WTC11 (cell line): ENCODE measurements at regions not wholly inside any gene's neighbourhood (a gene's known extent, or its start where the extent isn't known, plus 50 kb on each side); places are given as distances from the start of the nearest gene placed in this dataset.

Experiments
- ATAC-seq: fragments of 200-7000 bp; cut with Tn5 transposase; 2 replicates; pipeline ENCODE4 v1.10.0; 2021; ENCODE audit warnings: mild to moderate bottlenecking, moderate library complexity
- CTCF ChIA-PET: fragments of 300-600 bp; sonication (Branson Sonifier 250); formaldehyde crosslinking; loops from one replicate; lab custom pipeline; 2021; ENCODE audit warnings: antibody characterized with exemption; lab: Charles Lee
- POLR2A ChIA-PET: fragments of 350-600 bp; sonication (Branson Sonifier 250); formaldehyde crosslinking; loops from one replicate; lab custom pipeline; 2021; ENCODE audit warnings: antibody characterized with exemption; lab: Charles Lee
- DNase-seq: peaks from one replicate; pipeline ENCODE4 v3.0.0; 2021; ENCODE audit warnings: low spot score
- H3K27ac Mint-ChIP-seq: 2 replicates; pipeline ENCODE4 v1.8.0; 2021; ENCODE audit warnings: mixed read lengths
- H3K27me3 Mint-ChIP-seq: 2 replicates; pipeline ENCODE4 v1.8.0; 2021; ENCODE audit warnings: low read depth, mild to moderate bottlenecking, moderate library complexity, mixed read lengths
- H3K36me3 Mint-ChIP-seq: 2 replicates; pipeline ENCODE4 v1.8.0; 2021; ENCODE audit warnings: mixed read lengths
- H3K4me1 Mint-ChIP-seq: 2 replicates; pipeline ENCODE4 v1.8.0; 2022; ENCODE audit warnings: mixed read lengths
- H3K4me3 Mint-ChIP-seq: 2 replicates; pipeline ENCODE4 v1.8.0; 2021; ENCODE audit warnings: mild to moderate bottlenecking, moderate library complexity, mixed read lengths
- H3K9me3 Mint-ChIP-seq: 2 replicates; pipeline ENCODE4 v1.8.0; 2021; ENCODE audit warnings: mixed read lengths
- AR ChIP-seq: fragments of 250-450 bp; sonication (Bioruptor Pico); IDR thresholded peaks from 2 replicates; pipeline ENCODE4 v1.9.0; 2021; ENCODE audit warnings: mild to moderate bottlenecking
- ATF1 ChIP-seq: sonication (generic); formaldehyde crosslinking; IDR thresholded peaks from 2 replicates; pipeline ENCODE4 v1.8.1; 2023; ENCODE audit warnings: mild to moderate bottlenecking, moderate library complexity, missing genetic modification reagents
- ATF3 ChIP-seq: sonication (generic); formaldehyde crosslinking; conservative IDR thresholded peaks from 2 replicates; pipeline ENCODE4 v1.8.1; 2022; ENCODE audit warnings: mild to moderate bottlenecking, missing genetic modification reagents
- CDX4 ChIP-seq: fragments of 250-450 bp; sonication (Bioruptor Pico); IDR thresholded peaks from 2 replicates; pipeline ENCODE4 v1.9.0; 2021; ENCODE audit warnings: moderate library complexity, mild to moderate bottlenecking, inconsistent platforms, borderline replicate concordance
- CTCF ChIP-seq: fragments of 200-600 bp; IDR thresholded peaks from 2 replicates; pipeline ENCODE4 v1.8.0; 2022; ENCODE audit warnings: antibody characterized with exemption
- ELF4 ChIP-seq: sonication (generic); formaldehyde crosslinking; IDR thresholded peaks from 2 replicates; pipeline ENCODE4 v1.8.1; 2022; ENCODE audit warnings: low read depth, mild to moderate bottlenecking, moderate library complexity, missing genetic modification reagents
- IRF2 ChIP-seq: sonication (generic); formaldehyde crosslinking; IDR thresholded peaks from 2 replicates; pipeline ENCODE4 v1.8.0; 2022; ENCODE audit warnings: low read depth, missing genetic modification reagents, borderline replicate concordance
- JUN ChIP-seq: sonication (generic); formaldehyde crosslinking; IDR thresholded peaks from 2 replicates; pipeline ENCODE4 v1.8.0; 2023; ENCODE audit warnings: mild to moderate bottlenecking, missing genetic modification reagents
- MAX ChIP-seq: sonication (generic); formaldehyde crosslinking; IDR thresholded peaks from 2 replicates; pipeline ENCODE4 v1.8.0; 2022; ENCODE audit warnings: mild to moderate bottlenecking, missing genetic modification reagents
- NFE2L1 ChIP-seq: sonication (generic); formaldehyde crosslinking; IDR thresholded peaks from 2 replicates; pipeline ENCODE4 v1.8.1; 2023; ENCODE audit warnings: missing genetic modification reagents
- NFYB ChIP-seq: sonication (generic); formaldehyde crosslinking; conservative IDR thresholded peaks from 2 replicates; pipeline ENCODE4 v1.8.0; 2022; ENCODE audit warnings: low read depth, missing genetic modification reagents
- NR1H2 ChIP-seq: sonication (generic); formaldehyde crosslinking; IDR thresholded peaks from 2 replicates; pipeline ENCODE4 v1.9.0; 2021; ENCODE audit warnings: mild to moderate bottlenecking, moderate library complexity, missing genetic modification reagents
- NR2C2 ChIP-seq: sonication (generic); formaldehyde crosslinking; IDR thresholded peaks from 2 replicates; pipeline ENCODE4 v1.8.0; 2022; ENCODE audit warnings: mild to moderate bottlenecking, missing genetic modification reagents
- OVOL2 ChIP-seq: fragments of 250-450 bp; sonication (Bioruptor Pico); IDR thresholded peaks from 2 replicates; pipeline ENCODE4 v1.9.0; 2021; ENCODE audit warnings: mild to moderate bottlenecking, borderline replicate concordance
- PREB ChIP-seq: sonication (generic); formaldehyde crosslinking; IDR thresholded peaks from 2 replicates; pipeline ENCODE4 v1.8.1; 2022; ENCODE audit warnings: mild to moderate bottlenecking, missing genetic modification reagents, moderate library complexity, borderline replicate concordance
- SOX15 ChIP-seq: fragments of 250-450 bp; sonication (Bioruptor Pico); IDR thresholded peaks from 2 replicates; pipeline ENCODE4 v1.9.0; 2021; ENCODE audit warnings: mild to moderate bottlenecking
- USF2 ChIP-seq: sonication (generic); formaldehyde crosslinking; IDR thresholded peaks from 2 replicates; pipeline ENCODE4 v1.8.1; 2023; ENCODE audit warnings: mild to moderate bottlenecking, missing genetic modification reagents, moderate library complexity
- ZBTB21 ChIP-seq: sonication (generic); formaldehyde crosslinking; IDR thresholded peaks from 2 replicates; pipeline ENCODE4 v1.8.1; 2023; ENCODE audit warnings: mild to moderate bottlenecking, missing genetic modification reagents, borderline replicate concordance
- ZNF219 ChIP-seq: sonication (generic); formaldehyde crosslinking; IDR thresholded peaks from 2 replicates; pipeline ENCODE4 v1.8.0; 2023; ENCODE audit warnings: missing genetic modification reagents, mild to moderate bottlenecking, borderline replicate concordance
- ZNF512 ChIP-seq: sonication (generic); formaldehyde crosslinking; IDR thresholded peaks from 2 replicates; pipeline ENCODE4 v1.8.1; 2022; ENCODE audit warnings: missing genetic modification reagents, borderline replicate concordance

- TF ChIP-seq CTCF (no peak), SOX15 (CRISPR knock-in tag) (no peak), ATF1 (no peak), AR (no peak), NFE2L1 (CRISPR knock-in tag) (no peak)
Observed at GRCh38 chr13:69264362-69265334, 843.0 kb upstream of the ATXN8OS start (continued).

- H3K27ac Mint-ChIP-seq: no peak overlapping the region
- H3K9me3 Mint-ChIP-seq: peaks cover 19% of the 10 kb centered on the region
- TF ChIP-seq ATF3 (CRISPR knock-in tag) (no peak), SOX15 (CRISPR knock-in tag) (no peak), PREB (CRISPR knock-in tag) (no peak), CDX4 (CRISPR knock-in tag) (no peak), NR1H2 (no peak), MAX (CRISPR knock-in tag) (no peak), ZNF219 (CRISPR knock-in tag) (no peak), JUN (CRISPR knock-in tag) (no peak)
- DNase-seq (no peak), ATAC-seq (peak; percentile 36; the same call in 1 of the 2 replicates)
- H3K27me3 Mint-ChIP-seq: no peaks in the 10 kb centered on the region
- H3K36me3 Mint-ChIP-seq: peaks cover 3% of the 10 kb centered on the region; the same call in 1 of the 2 replicates
- CTCF ChIA-PET: no interaction called here
- H3K4me1 Mint-ChIP-seq: peaks cover 5% of the 10 kb centered on the region
- H3K4me3 Mint-ChIP-seq: no peak overlapping the region
- POLR2A ChIA-PET: no interaction called here
Observed at GRCh38 chr13:69243366-69243765, 864.3 kb upstream of the ATXN8OS start.

GRCh38 chr13:69234171-69234570, 873.5 kb upstream of the ATXN8OS start:
- ChIA-PET CTCF (no interaction called here), POLR2A (no interaction called here)
- Mint-ChIP-seq H3K4me1 (peaks cover 57% of the 10 kb centered on the region), H3K27ac (peak overlapping the region; percentile 93), H3K4me3 (peak overlapping the region; percentile 12), H3K36me3 (peaks cover 22% of the 10 kb centered on the region), H3K9me3 (peaks cover 23% of the 10 kb centered on the region), H3K27me3 (no peaks in the 10 kb centered on the region)
- DNase-seq (no peak), ATAC-seq (peak; percentile 49)
- no peak for TF ChIP-seq OVOL2 (CRISPR knock-in tag)
- TF ChIP-seq ELF4 (CRISPR knock-in tag): no peak
- no peak for TF ChIP-seq NFYB
- no peak for TF ChIP-seq CTCF
- no peak for TF ChIP-seq IRF2 (CRISPR knock-in tag)
- no peak for TF ChIP-seq ZBTB21 (CRISPR knock-in tag)
- TF ChIP-seq NR2C2 (CRISPR knock-in tag): no peak
- no peak for TF ChIP-seq USF2
- no peak for TF ChIP-seq ZNF512 (CRISPR knock-in tag)
